HTR-8/SVneo (cell line): ENCODE measurements at regions not wholly inside any gene's neighbourhood (a gene's known extent, or its start where the extent isn't known, plus 50 kb on each side); places are given as distances from the start of the nearest gene placed in this dataset.
A peak's percentile ranks its signal among the peaks of the same experiment; 100 is the strongest.
"Not testable (repeated sequence)": the region's sequence is repeated elsewhere in the genome, so short reads cannot be mapped to it uniquely, and the experiment has no call there.

Experiments used
- DNase-seq: peaks from one replicate; pipeline ENCODE4 v3.0.0; 2011; ENCODE audit warnings: low spot score, mixed read lengths; ENCODE audit not compliant: insufficient read length
- FAIRE-seq: peaks from 2 replicates; lab custom pipeline; 2011; peaks lifted over from hg19 to GRCh38; lab: Jason Lieb, UNC

DNA sequence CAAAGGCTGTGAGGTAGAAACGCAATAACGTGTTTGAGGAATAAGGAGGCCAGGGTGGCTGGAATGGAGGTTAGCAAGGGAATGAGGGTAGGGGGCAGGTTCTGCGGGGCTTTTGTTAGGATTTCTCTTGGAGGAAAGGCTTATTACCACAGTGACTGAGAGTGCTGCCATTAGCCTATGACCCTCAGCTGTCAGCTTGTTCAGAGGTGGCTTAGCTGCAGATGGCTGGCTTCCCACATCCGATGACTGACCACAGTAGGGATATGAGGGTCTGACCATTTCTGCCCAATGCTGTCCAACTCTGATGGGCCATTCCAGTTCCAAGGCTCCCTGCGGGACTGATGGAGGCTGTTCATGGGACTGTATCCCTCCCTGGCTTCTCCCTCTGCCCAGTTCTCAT, 181.8 kb downstream of the MIAT start:
- DNase-seq: no peak
- FAIRE-seq: no peak

DNA sequence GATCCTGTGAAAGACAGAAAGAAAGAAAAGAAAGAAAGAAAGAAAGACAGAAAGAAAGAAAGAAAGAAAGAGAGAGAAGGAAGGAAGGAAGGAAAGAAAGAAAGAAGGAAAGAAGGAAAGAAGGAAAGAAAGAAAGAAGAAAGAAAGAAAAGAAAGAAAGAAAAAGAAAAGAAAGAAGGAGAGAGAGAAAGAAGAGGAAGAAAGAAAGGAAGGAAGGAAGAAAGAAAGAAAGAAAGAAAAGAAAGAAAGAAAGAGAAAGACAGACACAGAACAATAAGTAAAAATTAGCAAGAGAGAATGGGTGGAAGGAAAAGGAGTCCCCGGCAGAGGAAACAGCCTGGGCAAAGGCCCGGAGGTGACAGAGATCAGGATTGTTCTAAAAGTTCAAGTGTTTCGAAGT, 183.4 kb downstream of the MIAT start:
- not testable (repeated sequence) for FAIRE-seq, DNase-seq

DNA sequence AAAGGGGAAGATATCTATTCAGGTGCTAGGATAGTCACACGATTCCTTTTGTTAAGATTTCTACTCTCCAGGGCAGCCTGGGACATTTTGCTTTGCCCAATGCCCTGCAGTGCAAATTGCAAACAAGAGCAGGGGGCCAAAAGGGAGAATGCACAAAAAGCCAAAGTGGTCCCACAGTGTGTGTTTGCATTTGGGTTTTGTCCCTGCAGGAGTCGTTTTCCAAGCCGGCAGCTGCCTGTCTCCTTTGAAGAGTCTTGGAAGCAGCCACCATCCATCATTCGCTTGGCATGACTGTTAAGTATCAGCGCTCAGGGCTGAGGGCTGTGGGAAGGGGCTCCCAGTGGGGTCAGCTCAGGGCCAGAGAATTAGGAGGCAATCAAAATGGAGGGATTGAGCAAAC, 184.7 kb downstream of the MIAT start:
- no peak for FAIRE-seq
- DNase-seq: no peak

DNA sequence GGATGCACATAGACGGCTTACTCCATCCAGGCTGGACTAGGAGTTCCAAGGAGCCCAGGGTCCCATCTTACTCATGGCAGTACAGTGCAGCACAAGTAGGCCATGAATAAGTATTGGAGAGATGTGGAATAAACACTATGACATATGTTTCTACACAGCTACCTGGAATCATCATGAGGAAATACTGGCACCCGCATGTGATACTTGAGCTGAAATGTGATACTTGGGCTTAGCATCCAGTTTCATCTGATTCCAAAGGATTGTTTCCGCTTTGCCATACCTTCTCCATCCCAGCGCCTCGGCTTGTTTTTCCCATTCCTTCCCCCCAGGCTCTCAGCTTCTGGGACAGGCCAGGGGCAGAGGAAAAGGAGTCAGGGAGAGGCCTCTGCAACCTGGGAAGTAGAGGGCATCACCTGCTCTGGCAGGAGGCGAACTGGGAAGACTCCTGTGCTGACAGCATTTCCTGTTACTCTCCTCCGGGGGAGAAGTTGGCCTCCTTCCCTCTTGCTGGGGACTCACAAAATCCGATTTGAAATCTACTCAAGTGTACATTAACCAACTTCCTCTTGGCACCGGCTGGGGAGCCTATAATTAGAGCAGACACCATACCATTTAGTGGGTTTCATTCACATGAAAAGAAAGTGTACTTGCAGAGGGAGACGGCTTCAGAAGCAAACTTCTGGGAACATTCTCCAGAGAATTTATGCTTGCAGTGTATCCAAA, 187.8 kb downstream of the MIAT start:
- DNase-seq: no peak
- FAIRE-seq: no peak

DNA sequence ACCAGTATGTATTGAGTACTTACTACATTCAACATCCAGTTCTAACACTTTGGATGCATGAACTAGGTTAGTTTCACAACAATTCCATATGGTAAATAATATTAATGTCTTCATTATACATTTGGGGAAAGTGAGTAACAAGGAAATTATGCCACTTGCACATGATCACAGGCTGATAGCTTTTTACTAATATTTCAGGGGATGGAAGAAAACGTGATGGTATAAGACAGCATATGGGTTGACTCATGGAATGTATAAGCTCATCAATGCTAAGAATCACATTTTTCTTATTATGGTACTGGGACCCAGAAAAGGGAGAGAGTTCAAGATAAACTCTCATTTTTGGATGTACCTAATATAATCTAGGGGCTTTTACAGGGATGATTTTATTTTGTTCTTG, 188.7 kb downstream of the MIAT start:
- no peak for DNase-seq
- no peak for FAIRE-seq

DNA sequence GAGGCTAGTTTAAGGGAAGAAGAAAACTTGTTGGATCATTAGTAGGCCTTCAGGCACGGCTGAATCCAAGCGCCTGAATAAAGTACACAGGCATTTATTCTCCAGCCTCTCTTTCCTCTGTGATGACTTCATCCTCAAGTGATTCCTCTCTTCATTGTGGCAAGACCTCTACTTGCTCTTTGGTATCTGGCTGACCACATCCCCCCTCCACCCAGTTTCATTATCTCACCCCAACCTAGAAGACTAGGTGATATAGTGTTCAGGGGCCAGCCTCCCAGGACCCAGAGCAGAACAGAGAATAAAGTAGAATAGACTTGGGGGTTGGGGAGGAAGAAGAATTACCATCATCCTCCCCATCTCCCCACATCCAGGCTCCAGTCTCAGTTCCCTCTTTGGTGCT, 189.3 kb downstream of the MIAT start:
- no peak for FAIRE-seq

DNA sequence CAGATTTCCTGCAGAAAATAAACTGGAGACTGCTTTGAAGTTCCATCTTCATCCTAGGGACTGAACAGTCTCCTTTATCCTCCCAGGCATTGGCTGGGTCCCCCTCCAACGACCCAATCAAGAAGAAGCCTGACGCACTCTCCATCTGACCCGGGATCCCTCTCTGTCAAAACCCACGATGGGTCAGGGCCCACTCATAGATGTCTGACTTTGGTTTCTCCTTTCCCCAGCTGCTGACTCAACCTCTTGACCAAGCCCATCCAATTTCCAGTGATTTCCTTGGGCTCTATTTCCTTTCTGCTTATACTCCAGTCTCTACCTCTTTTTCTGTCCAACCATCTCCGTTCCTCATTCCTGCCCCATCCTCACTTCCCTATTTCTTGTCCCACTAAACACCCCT, 189.7 kb downstream of the MIAT start:
- FAIRE-seq (no peak), DNase-seq (no peak)

More for the DNA sequence above, 189.3 kb downstream of the MIAT start:
- DNase-seq: no peak

DNA sequence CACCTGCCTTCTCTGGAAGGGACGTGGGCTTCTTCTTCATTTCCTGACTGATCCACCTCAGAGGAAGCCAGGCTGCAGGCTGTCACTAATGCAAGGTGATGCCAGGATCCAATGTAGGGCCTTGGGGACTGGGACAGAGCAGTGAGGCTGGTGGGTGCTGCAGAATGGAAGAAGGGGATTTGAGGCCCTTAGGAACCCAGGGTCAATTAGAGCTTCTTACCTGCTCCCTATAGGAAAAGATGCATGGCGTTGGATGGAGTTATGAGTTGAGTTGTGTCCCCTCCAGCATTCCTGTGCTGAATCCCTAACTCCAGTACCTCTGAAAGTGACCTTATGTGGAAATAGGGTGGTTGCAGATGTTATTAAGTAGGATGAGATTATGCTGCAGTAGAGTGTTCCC, 190.4 kb downstream of the MIAT start:
- FAIRE-seq (no peak), DNase-seq (no peak)

DNA sequence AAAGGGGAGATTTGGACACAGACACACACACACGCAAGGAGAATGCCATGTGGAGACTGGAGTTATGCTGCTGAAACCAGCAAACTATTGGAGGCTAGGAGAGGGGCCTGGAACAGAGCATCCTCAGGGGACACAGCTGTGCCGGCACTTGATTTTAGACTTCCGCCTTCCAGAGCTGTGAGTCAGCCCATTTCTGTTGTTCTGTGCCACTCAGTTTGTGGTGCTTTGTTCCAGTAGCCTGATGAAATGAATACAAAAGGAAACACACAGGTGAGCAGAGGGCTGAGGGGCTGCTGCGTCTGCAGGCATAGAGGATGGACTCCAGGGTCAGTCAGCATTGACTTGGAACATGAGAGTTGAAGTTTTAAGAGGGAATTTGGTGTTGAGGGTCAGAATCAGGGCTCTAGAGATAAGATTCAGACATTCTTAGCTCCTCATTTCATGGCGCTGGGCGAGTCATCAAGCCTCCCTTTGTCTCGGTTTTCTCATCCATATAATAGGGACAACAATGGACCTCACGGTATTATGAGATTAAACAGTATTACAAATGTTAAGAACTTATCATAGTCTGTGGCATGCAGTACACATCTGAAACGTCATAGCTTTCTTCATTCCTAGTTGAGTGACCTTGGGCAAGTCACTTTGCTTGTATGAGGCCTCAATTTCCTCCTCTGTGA, 191.0 kb downstream of the MIAT start:
- DNase-seq (no peak), FAIRE-seq (no peak)

DNA sequence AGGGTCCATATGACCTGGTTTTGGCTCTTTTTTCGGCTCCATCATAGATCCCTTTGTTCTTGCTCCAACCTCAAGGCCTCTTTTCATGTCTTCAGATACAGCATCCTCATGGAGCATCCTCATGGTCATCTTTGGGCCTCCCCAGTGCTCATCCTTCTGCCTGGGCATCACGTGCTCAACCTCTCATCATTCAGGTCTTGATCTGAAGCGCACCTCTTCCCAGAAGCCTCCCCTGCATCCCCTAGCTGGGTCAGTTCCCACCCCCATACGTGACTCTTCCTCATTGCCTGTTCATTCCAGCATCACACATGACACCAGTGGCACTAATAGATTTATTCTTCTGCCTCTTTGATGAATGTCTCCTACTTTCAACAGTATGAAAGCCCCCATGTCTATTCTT, 192.2 kb downstream of the MIAT start:
- FAIRE-seq (no peak), DNase-seq (no peak)

DNA sequence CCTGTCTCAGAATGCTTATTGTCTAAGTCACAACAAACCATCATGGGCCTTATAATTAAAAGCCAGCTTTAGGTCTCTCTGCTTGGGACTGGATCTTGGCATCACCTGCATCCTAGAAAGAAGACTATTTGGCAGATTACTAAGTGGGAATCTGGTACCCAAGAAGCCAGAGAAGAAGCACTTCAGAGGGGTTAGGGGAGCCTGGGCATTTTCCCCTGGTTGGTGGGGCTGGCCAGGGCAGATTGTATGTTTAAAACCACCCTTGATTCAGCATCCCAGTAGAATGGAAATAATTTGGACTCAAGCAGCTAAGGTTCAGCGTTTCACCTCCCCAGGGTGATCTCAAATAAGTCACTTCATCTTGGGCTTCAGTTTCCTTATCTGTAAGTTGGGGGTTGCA, 193.7 kb downstream of the MIAT start:
- DNase-seq (no peak), FAIRE-seq (no peak)

DNA sequence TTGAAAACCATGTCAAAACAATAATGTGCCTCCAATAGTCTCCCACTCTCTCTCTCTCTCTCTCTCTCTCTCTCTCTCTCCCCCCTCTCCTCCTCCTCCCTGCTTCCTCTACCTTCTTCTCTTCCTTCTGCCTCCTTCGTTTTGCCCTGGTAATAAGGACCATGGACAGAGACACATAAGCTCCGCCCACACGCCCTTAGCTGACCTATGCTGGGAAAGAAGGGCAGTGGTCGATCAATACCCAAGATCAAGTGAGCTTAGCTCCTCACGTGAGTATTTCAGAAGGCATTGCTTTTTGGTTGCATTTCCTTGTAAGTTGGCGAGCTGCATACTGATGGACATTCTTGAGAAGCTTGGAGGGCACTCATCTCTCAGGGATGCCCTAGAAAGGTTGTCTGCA, 194.8 kb downstream of the MIAT start:
- no peak for DNase-seq
- FAIRE-seq: no peak

DNA sequence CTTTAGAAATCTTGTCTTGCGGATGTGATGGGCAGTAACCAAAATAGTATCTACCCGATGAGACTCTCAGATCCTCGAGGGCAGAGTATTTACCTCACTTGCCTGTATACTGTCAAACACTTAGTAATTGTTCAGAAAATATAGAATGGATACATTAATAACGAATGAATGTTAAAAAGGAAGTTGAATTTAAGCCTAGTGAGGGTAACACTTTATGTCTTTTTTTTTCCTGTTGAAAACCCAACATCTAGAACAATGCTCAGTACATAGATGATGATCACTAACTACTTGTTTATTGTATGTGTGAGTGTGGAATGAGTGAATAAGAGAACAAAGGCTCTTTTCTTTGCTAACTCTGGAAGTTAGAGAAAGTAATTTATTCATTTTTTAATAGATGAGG, 195.7 kb downstream of the MIAT start:
- FAIRE-seq (no peak), DNase-seq (no peak)

DNA sequence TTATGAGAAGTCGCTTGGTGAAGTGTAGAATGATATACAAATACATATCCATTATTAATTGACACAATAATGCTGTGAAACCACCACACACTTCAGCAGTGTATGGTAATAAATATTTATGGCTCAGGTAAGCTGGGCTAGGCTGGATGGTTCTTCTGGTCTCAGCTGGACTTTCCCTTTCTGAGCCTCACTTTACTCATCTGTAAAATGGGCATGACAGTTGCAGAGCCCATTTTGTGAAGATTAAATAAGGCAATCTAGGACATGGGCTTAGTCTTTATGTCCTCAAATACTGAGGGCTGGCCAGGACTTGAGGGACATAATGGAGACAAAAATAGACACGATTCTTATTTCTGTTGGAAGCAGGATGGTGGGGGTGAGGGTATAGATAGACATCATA, 196.1 kb downstream of the MIAT start:
- FAIRE-seq (no peak), DNase-seq (no peak)

DNA sequence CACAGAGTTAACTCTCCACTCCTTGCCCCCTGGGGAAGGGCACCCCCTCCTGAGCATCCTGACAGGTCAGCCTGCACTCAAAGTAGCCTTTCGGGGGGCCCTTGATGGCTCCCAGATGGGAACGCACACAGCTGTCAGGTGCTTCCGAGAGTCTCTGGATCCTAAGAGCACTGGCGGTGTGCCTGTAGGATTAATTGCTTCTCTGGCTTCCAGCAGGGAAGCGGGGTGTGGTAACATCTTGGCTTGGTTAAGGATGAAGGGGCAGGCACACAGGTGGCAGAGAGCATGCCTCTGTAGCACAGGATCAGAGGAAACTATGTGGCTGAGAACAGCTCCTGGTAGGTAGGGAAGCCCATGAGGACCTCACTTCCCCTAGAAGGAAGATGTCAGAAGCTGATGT, 199.8 kb downstream of the MIAT start:
- FAIRE-seq: no peak
- no peak for DNase-seq

DNA sequence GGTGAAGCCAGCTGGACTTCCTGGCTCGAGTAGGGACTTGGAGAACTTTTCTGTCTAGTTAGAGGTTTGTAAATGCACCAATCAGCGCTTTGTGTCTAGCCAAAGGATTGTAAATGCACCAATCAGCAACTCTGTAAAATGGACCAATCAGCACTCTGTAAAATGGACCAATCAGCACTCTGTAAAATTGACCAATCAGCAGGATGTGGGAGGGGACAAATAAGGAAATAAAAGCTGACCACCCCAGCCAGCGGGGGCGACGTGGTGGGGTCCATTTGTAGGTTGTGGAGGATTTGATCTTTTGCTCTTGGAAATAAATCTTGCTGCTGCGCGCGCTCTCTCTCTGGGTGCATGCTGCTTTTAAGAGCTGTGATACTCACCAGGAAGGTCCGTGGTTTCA, 202.9 kb downstream of the MIAT start:
- no peak for DNase-seq
- FAIRE-seq: no peak

DNA sequence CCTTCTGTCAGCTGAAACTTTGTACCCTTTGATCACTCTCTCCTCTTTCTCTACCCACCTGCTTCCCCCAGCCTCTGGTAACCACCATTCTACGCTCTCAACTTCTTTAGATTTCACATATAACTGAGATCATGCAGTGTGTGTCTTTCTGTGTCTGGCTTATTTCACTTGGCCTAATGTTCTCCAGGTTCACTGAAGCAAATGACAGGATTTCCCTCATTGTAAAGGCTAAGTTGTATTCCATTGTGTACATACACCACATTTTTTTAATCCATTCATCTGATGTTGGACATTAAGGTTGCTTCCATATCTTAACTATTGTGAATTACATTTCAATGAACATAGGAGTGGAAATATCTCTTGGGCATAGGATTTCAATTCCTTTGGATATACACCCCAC, 207.6 kb downstream of the MIAT start:
- DNase-seq (no peak), FAIRE-seq (no peak)

DNA sequence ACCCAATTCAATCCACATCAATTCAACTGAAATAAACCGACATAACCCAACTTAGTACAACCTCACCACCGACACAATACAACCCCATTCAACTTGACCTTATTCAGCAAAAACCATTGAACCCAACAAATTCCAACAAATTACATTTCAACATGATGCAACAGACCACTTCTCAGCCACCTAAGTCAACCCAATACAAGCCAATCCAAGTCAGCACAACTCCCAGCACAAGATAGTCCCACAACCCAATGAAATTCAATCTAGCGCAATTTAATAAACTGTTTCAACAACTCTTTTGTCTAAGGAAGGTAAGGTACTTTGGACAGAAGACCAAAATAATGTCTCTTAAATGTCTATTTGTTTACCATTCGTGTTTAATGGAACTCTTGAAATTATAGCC, 226.0 kb downstream of the MIAT start:
- no peak for FAIRE-seq

DNA sequence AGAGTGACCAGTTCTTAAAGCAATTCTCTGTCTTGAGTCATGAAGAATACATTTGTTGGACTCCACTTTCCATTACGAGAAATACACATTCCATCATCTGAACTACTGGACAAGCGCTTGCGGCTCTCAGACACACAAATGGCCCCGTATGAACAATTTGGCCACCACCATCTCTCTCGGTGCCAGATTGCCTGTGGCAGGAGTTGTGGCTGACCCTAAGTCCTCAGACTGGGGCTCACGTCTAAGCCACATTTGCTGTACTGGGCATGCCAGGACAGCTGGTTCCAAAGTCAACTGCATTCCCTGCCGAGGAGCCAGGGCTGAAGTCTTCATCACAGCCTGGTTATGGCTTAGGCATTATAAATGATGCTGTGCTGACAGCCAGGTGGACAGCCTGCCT, 227.5 kb downstream of the MIAT start:
- FAIRE-seq: no peak
- DNase-seq: no peak

More for the DNA sequence above, 226.0 kb downstream of the MIAT start:
- no peak for DNase-seq

DNA sequence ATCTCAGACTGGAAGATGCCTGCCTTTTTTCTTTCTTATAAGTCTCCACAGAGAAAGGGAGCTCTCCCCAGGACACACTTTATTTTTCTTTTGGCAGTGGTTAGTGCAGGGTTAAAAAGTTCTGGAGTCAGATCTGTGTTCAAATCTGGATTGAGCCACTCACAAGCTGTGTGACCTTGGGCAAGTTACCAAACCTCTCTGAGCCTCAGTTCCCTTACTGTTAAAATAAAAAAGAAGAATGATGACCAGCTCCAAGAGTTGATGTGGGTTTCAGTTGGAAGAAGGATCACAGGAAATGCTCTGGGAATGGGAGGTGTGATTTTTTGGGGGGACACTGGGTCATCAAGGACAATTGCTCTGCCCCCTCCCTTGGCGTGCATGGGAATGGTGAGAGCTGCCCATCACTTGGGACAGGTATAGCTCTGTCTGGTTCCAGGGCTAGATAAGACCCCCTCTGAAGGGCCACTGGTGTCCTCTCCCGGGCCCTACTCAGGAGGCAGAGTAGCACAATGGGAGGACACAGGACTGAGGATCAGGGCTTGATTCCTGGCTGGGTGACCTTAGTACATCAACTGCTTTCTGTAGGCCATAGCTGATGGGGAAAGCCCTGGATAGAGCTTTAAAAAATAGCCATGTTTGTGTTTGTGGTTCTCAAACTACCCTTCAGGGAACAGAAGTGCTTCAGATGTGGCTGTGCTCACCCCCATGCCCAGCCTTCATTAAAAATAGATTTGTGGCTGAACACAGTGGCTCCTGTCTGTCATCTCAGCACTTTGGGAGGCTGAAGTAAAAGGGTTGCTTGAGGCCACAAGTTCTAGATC, 228.3 kb downstream of the MIAT start:
- DNase-seq (no peak), FAIRE-seq (no peak)

DNA sequence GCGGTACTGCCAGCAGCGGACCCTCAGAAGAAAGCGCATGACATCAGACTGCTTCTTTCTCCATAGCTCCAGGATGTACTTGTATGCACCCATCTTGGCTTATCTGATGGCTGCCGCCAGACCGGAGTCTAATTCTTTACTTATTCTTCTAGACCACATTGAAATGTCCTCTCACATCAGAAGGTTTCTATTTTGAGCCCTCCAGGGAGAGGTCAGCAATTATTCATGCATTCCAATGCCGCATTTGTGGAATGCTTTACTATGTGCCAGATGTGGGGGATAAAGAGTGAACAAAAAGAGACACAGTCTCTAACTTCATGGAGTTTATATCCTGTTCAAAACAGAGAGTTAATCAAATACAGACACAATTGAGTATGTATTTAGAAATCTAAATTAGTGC, 230.1 kb downstream of the MIAT start:
- FAIRE-seq (no peak), DNase-seq (peak; percentile 57)
